ENCODE measurements at regions not wholly inside any gene's neighbourhood (a gene's known extent, or its start where the extent isn't known, plus 50 kb on each side); places are given as distances from the start of the nearest gene placed in this dataset.

GRCh38 chr13:99450416-99450815 is 50.9 kb upstream of the TM9SF2 start:
- TF ChIP-seq ETS1 (IDR thresholded peaks at IDR 0.05) = no peak
- TF ChIP-seq CTCF (conservative IDR thresholded peaks at IDR 0.05; ENCODE audit: low read depth in 2 of 2) = no peak

Data from GM23338 (cell line).